ENCODE measurements at regions not wholly inside any gene's neighbourhood (a gene's known extent, or its start where the extent isn't known, plus 50 kb on each side); places are given as distances from the start of the nearest gene placed in this dataset.

GRCh38 chr2:238505119-238505891, 78.6 kb downstream of the ASB1 start:
- Histone ChIP-seq H3K4me3 (no peak overlapping the region), H3K27me3 (peaks cover 0 to 10% (median 0%) of the 10 kb centered on the region in 9 donors), H3K36me3 (no peaks in the 10 kb centered on the region), H3K4me1 (no peaks in the 10 kb centered on the region), H3K27ac (no peak overlapping the region), H3K9me3 (no peaks in the 10 kb centered on the region)
- WGBS, 4 donors: 82 to 88% (median 86%) methylated on average over 16 of the region's 16 CpGs
- intact Hi-C loops (cut with DNase I): no loop called here
- TF ChIP-seq POLR2A (IDR thresholded peaks at IDR 0.05): no peak
- TF ChIP-seq, protein P1, sequence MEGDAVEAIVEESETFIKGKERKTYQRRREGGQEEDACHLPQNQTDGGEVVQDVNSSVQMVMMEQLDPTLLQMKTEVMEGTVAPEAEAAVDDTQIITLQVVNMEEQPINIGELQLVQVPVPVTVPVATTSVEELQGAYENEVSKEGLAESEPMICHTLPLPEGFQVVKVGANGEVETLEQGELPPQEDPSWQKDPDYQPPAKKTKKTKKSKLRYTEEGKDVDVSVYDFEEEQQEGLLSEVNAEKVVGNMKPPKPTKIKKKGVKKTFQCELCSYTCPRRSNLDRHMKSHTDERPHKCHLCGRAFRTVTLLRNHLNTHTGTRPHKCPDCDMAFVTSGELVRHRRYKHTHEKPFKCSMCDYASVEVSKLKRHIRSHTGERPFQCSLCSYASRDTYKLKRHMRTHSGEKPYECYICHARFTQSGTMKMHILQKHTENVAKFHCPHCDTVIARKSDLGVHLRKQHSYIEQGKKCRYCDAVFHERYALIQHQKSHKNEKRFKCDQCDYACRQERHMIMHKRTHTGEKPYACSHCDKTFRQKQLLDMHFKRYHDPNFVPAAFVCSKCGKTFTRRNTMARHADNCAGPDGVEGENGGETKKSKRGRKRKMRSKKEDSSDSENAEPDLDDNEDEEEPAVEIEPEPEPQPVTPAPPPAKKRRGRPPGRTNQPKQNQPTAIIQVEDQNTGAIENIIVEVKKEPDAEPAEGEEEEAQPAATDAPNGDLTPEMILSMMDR (IDR thresholded peaks at IDR 0.05): no peak
- DNase-seq (no peak), ATAC-seq (no peak)

GRCh38 chr2:238505892-238506280, 79.2 kb downstream of the ASB1 start:
- no peak for TF ChIP-seq POLR2A (IDR thresholded peaks at IDR 0.05)
- TF ChIP-seq, protein P1 (IDR thresholded peaks at IDR 0.05): no peak
- peaks cover 0 to 13% (median 0%) of the 10 kb centered on the region in 9 donors for H3K27me3 ChIP-seq
- no peak for DNase-seq
- no peaks in the 10 kb centered on the region for H3K36me3 ChIP-seq
- H3K4me3 ChIP-seq: no peak overlapping the region
- no peaks in the 10 kb centered on the region for H3K9me3 ChIP-seq
- no peak for ATAC-seq
- no peaks in the 10 kb centered on the region for H3K4me1 ChIP-seq
- no peak overlapping the region for H3K27ac ChIP-seq
- intact Hi-C loops (cut with DNase I): no loop called here
- 76 to 87% (median 85%) methylated on average over 3 to 9 of the region's 9 CpGs for WGBS, 4 donors

DNA sequence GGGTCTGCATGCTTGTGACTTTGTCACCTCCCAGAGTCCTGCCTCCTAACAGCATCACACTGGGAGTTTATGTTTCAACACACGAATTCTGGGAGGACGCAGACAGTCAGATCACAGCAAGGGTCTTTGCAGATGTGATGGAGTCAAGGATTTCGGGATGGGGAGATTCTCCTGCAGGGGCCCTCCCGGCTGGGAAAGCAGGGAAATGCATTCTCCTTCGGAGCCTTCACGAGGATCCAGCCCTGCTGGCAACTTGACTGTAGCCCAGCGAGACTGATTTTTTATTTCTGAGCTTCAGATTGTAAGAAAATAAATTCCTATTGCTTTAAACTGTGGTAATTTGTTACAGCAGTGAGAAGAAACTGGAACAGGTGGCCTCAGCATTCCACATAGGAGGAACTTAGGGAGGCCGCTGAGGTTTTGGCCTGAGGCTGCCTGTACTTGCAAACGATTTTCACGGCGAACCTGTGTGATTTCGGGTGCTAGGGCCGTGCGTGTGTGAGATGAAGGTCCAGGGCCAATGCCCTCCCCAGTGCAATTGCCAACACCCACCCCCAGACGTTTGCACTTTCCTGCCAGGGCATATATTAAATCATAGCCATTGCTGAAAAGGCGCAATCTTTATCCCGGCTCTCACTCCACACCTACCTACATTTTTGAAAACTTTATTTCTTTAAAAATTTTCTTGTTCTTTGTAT, 79.8 kb downstream of the ASB1 start:
- WGBS, 4 donors: 74 to 87% (median 80%) methylated on average over 17 of the region's 17 CpGs
- DNase-seq (no peak), ATAC-seq (no peak)
- Histone ChIP-seq H3K36me3 (no peaks in the 10 kb centered on the region), H3K9me3 (no peaks in the 10 kb centered on the region), H3K4me3 (no peak overlapping the region), H3K27me3 (peaks cover 0 to 20% (median 0%) of the 10 kb centered on the region in 9 donors), H3K4me1 (no peaks in the 10 kb centered on the region), H3K27ac (no peak overlapping the region)
- TF ChIP-seq, protein P1 (IDR thresholded peaks at IDR 0.05): no peak
- no peak for TF ChIP-seq POLR2A (IDR thresholded peaks at IDR 0.05)
- intact Hi-C loops (cut with DNase I): no loop called here

- no peak for DNase-seq
- ATAC-seq: no peak
- 69 to 79% (median 75%) methylated on average over 6 of the region's 6 CpGs for WGBS, 4 donors
- intact Hi-C loops (cut with DNase I): no loop called here
- H3K9me3 ChIP-seq: no peaks in the 10 kb centered on the region
- TF ChIP-seq, protein P1 (IDR thresholded peaks at IDR 0.05): no peak
- no peak for TF ChIP-seq POLR2A (IDR thresholded peaks at IDR 0.05)
- H3K4me3 ChIP-seq: no peak overlapping the region
- H3K36me3 ChIP-seq: no peaks in the 10 kb centered on the region
- H3K27ac ChIP-seq: no peak overlapping the region
- H3K4me1 ChIP-seq: no peaks in the 10 kb centered on the region
- peaks cover 0 to 21% (median 0%) of the 10 kb centered on the region in 9 donors for H3K27me3 ChIP-seq
These were observed 81.1 kb downstream of the ASB1 start for GRCh38 chr2:238507836-238508235.
